ENCODE measurements at regions not wholly inside any gene's neighbourhood (a gene's known extent, or its start where the extent isn't known, plus 50 kb on each side); places are given as distances from the start of the nearest gene placed in this dataset.

- DNase-seq (ENCODE audit: low read depth, low spot score) = no peak
Observed at GRCh38 chr5:143870362-143870761, 58.4 kb downstream of the HMHB1 start.

- DNase-seq (ENCODE audit: low read depth, low spot score) = no peak
Observed at GRCh38 chr5:143870871-143871632, 59.1 kb downstream of the HMHB1 start.

DNA sequence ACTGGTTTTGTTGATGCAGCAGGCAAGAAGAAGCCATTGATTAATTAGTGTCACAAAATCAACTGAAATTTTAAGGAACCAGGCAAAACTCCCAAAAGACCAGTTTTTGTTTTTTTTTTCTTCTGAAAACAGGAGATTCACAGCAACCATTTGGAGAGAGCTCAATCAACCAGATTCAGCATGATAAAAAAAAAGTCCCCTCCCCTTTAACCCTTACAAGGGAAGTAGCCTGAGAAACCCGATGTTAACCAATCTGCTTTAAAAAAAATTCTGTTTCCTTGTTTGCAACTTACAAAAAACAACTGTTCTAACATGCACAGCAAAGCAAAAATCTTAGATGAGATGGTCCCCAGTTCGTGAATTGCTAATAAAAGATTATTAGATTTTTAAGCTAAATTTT lies 59.7 kb downstream of the HMHB1 start:
- DNase-seq (ENCODE audit: low read depth, low spot score) = no peak

GRCh38 chr5:143874312-143874711 lies 62.4 kb downstream of the HMHB1 start:
- no peak for DNase-seq (ENCODE audit: low read depth, low spot score)

GRCh38 chr5:143877196-143877595 lies 65.2 kb downstream of the HMHB1 start:
- no peak for DNase-seq (ENCODE audit: low read depth, low spot score)

GRCh38 chr5:143878430-143878829 lies 66.5 kb downstream of the HMHB1 start:
- DNase-seq (ENCODE audit: low read depth, low spot score) = no peak

- DNase-seq (ENCODE audit: low read depth, low spot score) = no peak
Observed at GRCh38 chr5:143879646-143880045, 67.7 kb downstream of the HMHB1 start.

DNA sequence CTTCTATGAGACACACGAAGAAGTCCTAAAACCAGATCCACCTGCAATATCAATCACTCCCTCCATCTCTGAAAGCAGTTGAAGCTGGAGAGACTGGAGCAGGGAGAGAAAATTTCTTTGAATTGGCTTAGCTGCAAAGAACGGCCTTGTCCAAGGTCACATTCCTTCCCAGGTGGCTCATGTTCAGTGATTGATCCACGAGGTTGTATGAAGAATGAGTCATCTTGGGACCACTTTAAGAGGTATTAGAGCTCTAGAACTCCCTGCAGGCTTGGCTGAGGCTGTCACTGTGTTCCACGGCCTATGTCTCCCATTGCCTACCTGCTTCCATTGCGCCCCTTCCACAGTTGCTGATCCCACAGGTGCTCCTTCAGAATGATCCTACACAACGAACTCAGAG lies 68.2 kb downstream of the HMHB1 start:
- no peak for DNase-seq (ENCODE audit: low read depth, low spot score)

DNA sequence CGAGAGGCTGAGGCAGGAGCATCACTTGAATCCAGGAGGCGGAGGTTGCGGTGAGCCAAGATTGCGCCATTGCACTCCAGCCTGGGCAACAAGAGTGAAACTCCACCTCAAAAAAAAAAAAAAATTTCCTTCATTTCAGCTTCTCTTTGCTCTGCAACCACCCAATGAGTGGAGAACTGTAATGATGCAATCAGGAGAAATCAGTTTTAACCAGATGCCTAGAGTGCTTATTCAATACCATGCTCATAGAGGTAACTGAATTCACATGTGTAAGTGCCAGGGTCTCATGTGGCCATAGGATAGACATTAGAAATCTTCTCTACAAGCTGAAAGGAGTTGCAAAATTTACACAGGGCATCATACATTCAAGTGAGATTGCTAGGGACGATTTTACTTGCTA lies 70.6 kb downstream of the HMHB1 start:
- DNase-seq (ENCODE audit: low read depth, low spot score) = no peak

DNA sequence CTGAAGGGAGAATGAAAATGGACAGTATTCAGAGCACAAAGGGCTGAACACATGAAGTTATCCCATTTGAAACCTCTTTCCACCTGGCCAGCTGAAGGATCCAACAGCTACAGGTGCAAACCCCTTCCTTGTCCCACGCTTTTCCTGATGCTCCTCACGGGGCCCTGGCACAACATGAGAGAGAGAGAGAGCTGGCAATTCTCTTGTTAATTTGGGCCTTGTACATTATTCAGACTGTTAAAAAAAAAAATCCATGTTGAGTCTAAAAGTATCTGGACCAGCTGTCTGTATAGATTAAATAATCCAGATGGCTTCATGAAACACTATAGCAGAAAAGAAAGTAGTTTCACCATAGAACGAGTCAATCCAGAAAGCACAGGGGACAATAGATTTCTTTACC lies 74.1 kb downstream of the HMHB1 start:
- no peak for DNase-seq (ENCODE audit: low read depth, low spot score)

GRCh38 chr5:143886651-143887638 lies 75.0 kb downstream of the HMHB1 start:
- no peak for DNase-seq (ENCODE audit: low read depth, low spot score)

DNA sequence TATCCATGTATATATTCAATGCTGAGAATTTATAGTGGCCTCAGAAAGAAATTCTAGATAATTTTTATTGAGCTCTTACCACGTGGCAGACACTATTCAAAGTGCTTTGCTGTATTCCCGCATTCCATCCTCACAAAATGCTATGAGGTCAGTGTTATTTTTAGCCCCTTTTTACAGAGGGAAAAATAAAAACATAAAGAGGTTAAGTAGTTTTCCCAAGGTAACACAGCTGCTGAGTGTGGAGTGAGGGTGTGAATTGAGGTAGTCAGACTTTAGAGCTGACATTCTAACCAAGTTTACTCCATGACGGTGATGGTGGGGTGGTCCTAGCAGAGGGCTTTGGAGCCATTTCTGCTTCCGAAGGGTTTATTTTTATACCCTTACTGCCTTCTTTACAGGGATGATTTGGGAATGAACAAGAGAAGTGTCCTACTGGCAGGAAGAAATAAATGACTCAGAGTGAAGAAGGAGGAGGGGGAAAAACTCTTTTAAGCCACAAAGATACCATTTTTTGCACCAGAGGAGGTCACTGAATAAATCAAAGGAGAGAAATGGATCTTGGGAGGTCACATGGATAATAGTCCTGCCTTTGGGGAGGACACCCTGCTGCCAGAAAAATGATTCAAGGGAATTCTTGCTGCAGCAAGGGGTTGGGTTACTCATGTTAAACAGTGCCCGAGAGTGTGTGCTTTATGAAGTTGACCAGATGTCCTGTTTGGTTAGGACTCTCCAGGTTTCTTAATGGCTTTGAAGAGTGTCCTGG lies 76.1 kb downstream of the HMHB1 start:
- no peak for DNase-seq (ENCODE audit: low read depth, low spot score)

DNA sequence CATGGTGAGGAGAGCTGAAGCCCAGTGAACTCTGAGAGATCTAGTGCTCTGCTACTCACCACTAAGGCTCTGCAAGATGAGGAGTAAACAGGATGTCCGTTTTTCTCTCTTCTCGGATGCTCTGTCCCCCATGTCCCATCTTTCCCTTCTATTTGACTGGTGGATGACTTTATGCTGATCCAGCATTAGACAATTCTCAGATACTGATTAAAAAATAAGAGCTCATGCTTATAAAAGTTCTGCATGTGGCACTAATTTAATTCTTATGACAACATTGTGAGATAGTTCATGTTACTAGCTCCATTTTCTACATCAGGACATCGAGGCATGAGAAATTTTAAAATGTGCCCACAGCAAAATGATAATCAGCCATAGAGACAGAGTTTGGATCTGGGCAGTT lies 77.0 kb downstream of the HMHB1 start:
- DNase-seq (ENCODE audit: low read depth, low spot score) = no peak

DNA sequence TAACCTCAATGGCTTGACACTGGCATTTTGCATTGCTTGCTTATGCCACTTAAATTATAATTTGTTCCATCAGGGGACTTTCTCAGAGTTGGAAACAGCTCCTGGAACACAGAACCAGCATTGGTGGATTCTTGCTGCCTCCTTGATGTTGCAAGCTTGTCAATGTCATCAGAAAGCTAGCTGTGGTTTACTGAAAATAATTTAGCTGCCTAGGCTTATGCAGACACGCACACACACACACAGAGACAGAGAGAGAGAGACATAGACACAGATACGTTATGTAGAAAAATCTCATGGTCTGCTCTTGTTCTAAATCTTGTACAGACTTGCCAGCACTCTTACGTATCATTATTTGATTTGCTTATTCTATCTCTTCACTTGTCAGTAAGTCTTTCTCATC lies 78.0 kb downstream of the HMHB1 start:
- DNase-seq (ENCODE audit: low read depth, low spot score) = no peak

GRCh38 chr5:143890487-143890886 lies 78.5 kb downstream of the HMHB1 start:
- DNase-seq (ENCODE audit: low read depth, low spot score) = no peak

GRCh38 chr5:143892271-143892670 lies 80.3 kb downstream of the HMHB1 start:
- DNase-seq (ENCODE audit: low read depth, low spot score) = no peak

DNA sequence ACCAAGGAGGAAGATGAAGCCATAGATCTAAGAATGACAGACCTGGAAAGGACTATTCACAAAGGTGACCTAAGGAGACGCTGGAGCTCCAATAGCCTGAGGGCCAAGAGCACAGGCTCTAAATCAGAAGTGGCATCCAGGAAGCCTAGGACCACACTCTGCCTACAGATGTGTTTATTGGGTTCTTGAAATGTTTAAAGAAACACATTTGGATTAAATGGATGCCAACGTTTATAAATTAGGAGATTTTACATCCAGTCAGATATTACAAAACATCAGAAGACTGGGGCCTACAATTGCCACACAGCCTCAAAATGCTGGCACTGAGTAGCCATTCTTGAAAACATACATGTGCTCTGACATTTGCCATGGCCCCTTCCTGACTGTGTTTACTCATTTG lies 80.9 kb downstream of the HMHB1 start:
- no peak for DNase-seq (ENCODE audit: low read depth, low spot score)

DNA sequence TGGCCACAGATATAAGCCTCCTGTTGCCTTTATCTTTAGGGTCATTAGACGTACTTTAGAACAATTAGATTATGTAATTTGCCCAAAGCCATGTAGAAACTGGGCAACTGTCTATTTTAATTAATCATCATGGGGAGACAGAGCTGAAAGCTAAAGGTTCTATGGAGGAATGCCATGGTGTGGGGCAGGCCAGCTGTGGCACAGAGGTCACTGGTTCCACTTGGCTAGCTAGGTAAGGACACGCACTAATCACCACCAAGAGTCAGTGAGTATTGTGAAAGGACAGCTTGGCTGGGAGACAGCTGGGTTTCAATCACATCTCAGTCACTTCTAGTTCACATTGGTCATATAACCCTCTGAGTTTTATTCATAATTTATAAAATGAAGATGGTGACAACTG lies 81.7 kb downstream of the HMHB1 start:
- DNase-seq (ENCODE audit: low read depth, low spot score) = no peak

GRCh38 chr5:143896516-143896915 lies 84.6 kb downstream of the HMHB1 start:
- DNase-seq (ENCODE audit: low read depth, low spot score) = no peak

GRCh38 chr5:143896966-143897365 lies 85.0 kb downstream of the HMHB1 start:
- no peak for DNase-seq (ENCODE audit: low read depth, low spot score)

- DNase-seq (ENCODE audit: low read depth, low spot score) = no peak
Observed at GRCh38 chr5:143898381-143898780, 86.4 kb downstream of the HMHB1 start.

Measured in pulmonary artery endothelial cell (primary cell).